Uterus (tissue), 2 donors: ENCODE measurements at regions not wholly inside any gene's neighbourhood (a gene's known extent, or its start where the extent isn't known, plus 50 kb on each side); places are given as distances from the start of the nearest gene placed in this dataset.

Experiments
- POLR2A ChIP-seq, 2 donors: fragments of 450-650 bp; IDR thresholded peaks; one replicate each; pipeline ENCODE4 v1.6.1; 2016; ENCODE audit warnings: antibody characterized with exemption in 2 of 2, mild to moderate bottlenecking in 1 of 2, moderate library complexity in 1 of 2
- TF ChIP-seq, protein P1 (sequence below), 4 experiments: fragments of 200-600 bp in 2 of 4; fragments of 450-650 bp in 2 of 4; sonication (generic) in 2 of 4; IDR thresholded peaks; one replicate each; pipeline ENCODE4 v1.5.1; 2016 to 2019; ENCODE audit warnings: antibody characterized with exemption in 4 of 4, mild to moderate bottlenecking in 2 of 4, moderate library complexity in 1 of 4

DNA sequence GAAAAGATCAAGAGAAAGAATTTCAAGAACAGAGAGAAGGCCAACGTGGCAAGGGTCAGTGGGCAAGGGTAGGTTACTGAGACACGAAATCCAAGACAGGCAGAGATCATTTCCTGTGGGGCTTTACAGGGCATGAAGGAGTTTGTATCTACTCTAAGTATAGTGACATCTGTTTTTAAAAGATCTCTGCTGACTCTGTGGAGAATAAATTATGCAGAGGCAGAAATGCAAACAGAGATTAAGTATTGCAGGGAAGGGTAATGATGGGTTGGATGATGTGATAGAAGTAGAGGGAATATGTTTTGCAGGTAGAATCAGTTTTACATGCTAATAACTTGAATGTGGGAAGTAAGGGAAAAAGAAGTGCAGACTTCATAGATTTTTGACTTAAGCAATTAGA lies 243.5 kb downstream of the FRK start:
- TF ChIP-seq, protein P1, sequence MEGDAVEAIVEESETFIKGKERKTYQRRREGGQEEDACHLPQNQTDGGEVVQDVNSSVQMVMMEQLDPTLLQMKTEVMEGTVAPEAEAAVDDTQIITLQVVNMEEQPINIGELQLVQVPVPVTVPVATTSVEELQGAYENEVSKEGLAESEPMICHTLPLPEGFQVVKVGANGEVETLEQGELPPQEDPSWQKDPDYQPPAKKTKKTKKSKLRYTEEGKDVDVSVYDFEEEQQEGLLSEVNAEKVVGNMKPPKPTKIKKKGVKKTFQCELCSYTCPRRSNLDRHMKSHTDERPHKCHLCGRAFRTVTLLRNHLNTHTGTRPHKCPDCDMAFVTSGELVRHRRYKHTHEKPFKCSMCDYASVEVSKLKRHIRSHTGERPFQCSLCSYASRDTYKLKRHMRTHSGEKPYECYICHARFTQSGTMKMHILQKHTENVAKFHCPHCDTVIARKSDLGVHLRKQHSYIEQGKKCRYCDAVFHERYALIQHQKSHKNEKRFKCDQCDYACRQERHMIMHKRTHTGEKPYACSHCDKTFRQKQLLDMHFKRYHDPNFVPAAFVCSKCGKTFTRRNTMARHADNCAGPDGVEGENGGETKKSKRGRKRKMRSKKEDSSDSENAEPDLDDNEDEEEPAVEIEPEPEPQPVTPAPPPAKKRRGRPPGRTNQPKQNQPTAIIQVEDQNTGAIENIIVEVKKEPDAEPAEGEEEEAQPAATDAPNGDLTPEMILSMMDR (IDR thresholded peaks at IDR 0.05): no peak
- no peak for TF ChIP-seq POLR2A (IDR thresholded peaks at IDR 0.05)
